Thoracic aorta (tissue), 2 donors: ENCODE measurements at regions not wholly inside any gene's neighbourhood (a gene's known extent, or its start where the extent isn't known, plus 50 kb on each side); places are given as distances from the start of the nearest gene placed in this dataset.

ENCODE experiments used
- ATAC-seq: fragments of 150-250 bp; one replicate; pipeline ENCODE4 v1.8.0; 2017; ENCODE audit warnings: low read depth; ENCODE audit not compliant: insufficient number of reproducible peaks, low FRiP score
- DNase-seq: peaks from one replicate; pipeline ENCODE4 v3.0.0-alpha.2; 2020; ENCODE audit warnings: low spot score
- H3K27ac ChIP-seq, 2 donors: fragments of 200-600 bp; sonication (generic); 1 replicate in 1 of 2; 2 replicates in 1 of 2; pipeline ENCODE4 v1.5.1; 2016; ENCODE audit warnings: mild to moderate bottlenecking in 2 of 2, moderate library complexity in 2 of 2
- H3K27me3 ChIP-seq: fragments of 200-600 bp; sonication (generic); replicated peaks from 2 replicates; pipeline ENCODE4 v1.6.0; 2016; ENCODE audit warnings: mild to moderate bottlenecking; ENCODE audit not compliant: insufficient read depth
- H3K36me3 ChIP-seq: fragments of 200-600 bp; sonication (generic); one replicate; pipeline ENCODE4 v1.5.1; 2016
- H3K4me1 ChIP-seq, 2 donors: fragments of 200-600 bp; sonication (generic); 1 replicate in 1 of 2; 2 replicates in 1 of 2; pipeline versions ENCODE4 v1.5.1 to v1.6.0; 2016; ENCODE audit warnings: low read depth in 2 of 2, mild to moderate bottlenecking in 1 of 2; ENCODE audit not compliant: control insufficient read depth in 1 of 2
- H3K4me3 ChIP-seq: fragments of 200-600 bp; sonication (generic); 2 replicates; pipeline ENCODE4 v1.5.1; 2016; ENCODE audit warnings: mild to moderate bottlenecking
- H3K9me3 ChIP-seq: fragments of 200-600 bp; sonication (generic); 2 replicates; pipeline ENCODE4 v1.5.1; 2016
- TF ChIP-seq, protein P1 (sequence below): fragments of 200-600 bp; sonication (generic); IDR thresholded peaks from one replicate; pipeline ENCODE4 v1.5.1; 2019; ENCODE audit warnings: antibody characterized with exemption

DNA sequence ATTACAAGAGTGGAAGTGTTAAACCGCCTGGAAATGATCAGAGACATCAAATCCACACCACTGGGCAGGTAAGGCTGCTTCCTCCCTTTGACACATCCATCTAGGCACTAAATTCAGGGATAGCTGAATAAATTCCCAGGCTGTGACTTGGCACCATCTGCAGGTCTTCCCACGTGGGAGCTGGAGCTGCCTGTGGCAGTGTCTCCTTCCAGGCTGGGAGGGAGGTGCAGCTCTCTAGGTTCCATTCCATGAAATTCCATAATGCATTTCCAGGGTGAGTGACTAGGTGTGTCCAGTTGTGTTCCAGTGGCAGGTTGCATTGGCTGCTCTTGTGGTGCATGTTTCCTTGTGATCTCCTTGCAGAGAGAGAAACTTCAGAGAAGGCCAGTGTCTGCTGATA lies 188.9 kb upstream of the CXCR4 start:
- Histone ChIP-seq H3K36me3 (no peaks in the 10 kb centered on the region), H3K27me3 (no peaks in the 10 kb centered on the region), H3K4me3 (no peak overlapping the region), H3K27ac (no peak overlapping the region), H3K9me3 (no peaks in the 10 kb centered on the region), H3K4me1 (no peaks in the 10 kb centered on the region)
- no peak for DNase-seq
- no peak for ATAC-seq
- TF ChIP-seq, protein P1, sequence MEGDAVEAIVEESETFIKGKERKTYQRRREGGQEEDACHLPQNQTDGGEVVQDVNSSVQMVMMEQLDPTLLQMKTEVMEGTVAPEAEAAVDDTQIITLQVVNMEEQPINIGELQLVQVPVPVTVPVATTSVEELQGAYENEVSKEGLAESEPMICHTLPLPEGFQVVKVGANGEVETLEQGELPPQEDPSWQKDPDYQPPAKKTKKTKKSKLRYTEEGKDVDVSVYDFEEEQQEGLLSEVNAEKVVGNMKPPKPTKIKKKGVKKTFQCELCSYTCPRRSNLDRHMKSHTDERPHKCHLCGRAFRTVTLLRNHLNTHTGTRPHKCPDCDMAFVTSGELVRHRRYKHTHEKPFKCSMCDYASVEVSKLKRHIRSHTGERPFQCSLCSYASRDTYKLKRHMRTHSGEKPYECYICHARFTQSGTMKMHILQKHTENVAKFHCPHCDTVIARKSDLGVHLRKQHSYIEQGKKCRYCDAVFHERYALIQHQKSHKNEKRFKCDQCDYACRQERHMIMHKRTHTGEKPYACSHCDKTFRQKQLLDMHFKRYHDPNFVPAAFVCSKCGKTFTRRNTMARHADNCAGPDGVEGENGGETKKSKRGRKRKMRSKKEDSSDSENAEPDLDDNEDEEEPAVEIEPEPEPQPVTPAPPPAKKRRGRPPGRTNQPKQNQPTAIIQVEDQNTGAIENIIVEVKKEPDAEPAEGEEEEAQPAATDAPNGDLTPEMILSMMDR: no peak

DNA sequence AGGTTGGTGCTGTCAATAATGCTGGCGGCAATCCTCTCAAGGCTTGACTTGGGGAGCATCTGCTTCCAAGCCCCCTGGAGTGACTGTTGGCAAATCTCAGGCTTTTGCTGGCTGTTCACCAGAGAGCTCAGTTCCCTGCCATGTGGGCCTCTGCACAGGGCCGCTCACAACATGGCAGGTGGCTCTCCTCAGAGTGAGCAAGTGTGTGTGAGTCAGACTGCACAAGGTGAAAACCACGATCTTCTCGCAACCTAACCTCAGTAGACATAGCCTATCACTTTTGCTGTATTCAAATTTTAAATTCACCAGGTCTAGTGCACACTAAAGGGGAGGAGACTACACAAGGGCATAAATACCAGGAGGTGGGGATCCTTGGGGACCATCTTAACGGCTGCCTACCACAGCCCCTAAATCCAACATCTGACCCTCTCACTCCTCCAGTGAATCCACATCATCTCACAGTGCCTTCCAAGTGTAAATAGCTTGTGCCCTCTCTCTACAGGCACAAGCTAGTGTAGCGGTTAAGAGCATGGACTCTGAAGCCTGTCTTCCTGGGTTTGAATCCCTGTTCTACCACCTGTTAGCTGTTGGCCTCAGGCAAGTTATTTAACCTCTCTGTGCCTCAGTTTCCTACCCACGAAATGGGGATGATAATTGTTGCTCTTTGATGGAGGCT lies 187.7 kb upstream of the CXCR4 start:
- no peaks in the 10 kb centered on the region for H3K4me1 ChIP-seq
- no peaks in the 10 kb centered on the region for H3K9me3 ChIP-seq
- H3K27ac ChIP-seq: no peak overlapping the region
- no peak for DNase-seq
- ATAC-seq: no peak
- H3K36me3 ChIP-seq: no peaks in the 10 kb centered on the region
- no peak overlapping the region for H3K4me3 ChIP-seq
- no peaks in the 10 kb centered on the region for H3K27me3 ChIP-seq
- TF ChIP-seq, protein P1: no peak

DNA sequence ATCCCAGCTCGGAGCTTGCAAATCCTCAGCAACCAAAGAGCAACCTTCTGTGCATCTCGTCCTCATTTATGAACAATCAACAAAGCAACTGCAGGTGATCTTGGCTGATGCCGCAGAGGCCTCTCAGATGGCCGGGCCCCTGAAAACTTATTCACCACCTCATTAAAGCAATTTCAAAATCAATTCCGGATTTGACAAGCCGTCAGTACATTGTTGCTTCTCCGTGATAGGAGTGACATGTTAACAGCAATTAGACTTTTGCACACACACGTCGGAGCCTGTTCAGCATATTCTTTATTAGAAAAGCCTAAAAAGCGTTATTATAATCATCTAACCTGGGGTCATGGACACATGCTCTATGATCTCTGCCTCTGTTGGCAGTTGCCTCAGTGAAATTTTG lies 183.1 kb upstream of the CXCR4 start:
- H3K4me3 ChIP-seq: no peak overlapping the region
- no peaks in the 10 kb centered on the region for H3K4me1 ChIP-seq
- H3K36me3 ChIP-seq: no peaks in the 10 kb centered on the region
- no peak for DNase-seq
- no peaks in the 10 kb centered on the region for H3K27me3 ChIP-seq
- no peaks in the 10 kb centered on the region for H3K9me3 ChIP-seq
- H3K27ac ChIP-seq: no peak overlapping the region
- no peak for ATAC-seq
- TF ChIP-seq, protein P1: no peak

DNA sequence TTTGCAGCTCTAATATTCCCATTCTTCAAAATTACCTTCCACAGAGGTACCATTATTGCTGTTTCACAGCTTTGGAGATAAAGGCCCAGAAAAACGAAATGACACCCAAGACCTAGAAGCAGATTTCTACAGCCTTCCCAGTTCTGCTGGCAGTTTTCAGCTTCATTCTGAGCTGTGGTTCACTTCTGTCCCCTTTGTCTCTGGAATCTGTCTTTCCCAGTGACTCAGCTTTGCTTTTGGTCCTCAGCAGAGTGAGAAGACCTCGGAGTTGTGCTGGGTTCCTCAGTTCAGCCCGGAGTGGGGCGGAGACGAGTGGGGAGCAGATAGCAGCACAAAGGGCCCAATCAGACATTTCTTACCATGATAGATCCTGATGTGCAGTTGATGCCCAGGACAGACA lies 180.7 kb upstream of the CXCR4 start:
- DNase-seq: no peak
- no peaks in the 10 kb centered on the region for H3K4me1 ChIP-seq
- TF ChIP-seq, protein P1: no peak
- H3K27ac ChIP-seq: no peak overlapping the region
- ATAC-seq: no peak
- no peaks in the 10 kb centered on the region for H3K27me3 ChIP-seq
- no peak overlapping the region for H3K4me3 ChIP-seq
- no peaks in the 10 kb centered on the region for H3K36me3 ChIP-seq
- H3K9me3 ChIP-seq: no peaks in the 10 kb centered on the region

DNA sequence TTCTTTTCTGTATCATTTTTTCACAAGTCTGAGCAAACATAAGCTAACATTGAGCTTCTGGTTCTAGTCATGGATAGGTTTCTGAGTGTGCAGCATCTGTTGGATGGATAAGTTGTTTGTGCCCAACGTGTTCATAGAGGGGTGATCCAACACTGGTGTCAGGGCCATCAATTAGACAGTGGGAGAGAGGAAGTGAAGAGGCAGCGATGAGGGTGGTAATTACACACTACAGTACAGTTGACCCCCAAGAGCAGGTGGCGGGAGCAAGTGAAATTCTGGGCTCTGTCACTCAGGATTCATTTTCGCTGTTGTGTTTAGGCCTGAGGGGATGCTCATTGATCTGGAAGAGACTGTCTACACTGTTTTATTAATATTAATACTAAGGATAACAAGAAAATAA lies 180.0 kb upstream of the CXCR4 start:
- ATAC-seq: no peak
- Histone ChIP-seq H3K36me3 (no peaks in the 10 kb centered on the region), H3K27me3 (no peaks in the 10 kb centered on the region), H3K4me3 (no peak overlapping the region), H3K27ac (no peak overlapping the region), H3K9me3 (no peaks in the 10 kb centered on the region), H3K4me1 (no peaks in the 10 kb centered on the region)
- DNase-seq: no peak
- TF ChIP-seq, protein P1: no peak
